Pancreas (tissue), 10 donors: ENCODE measurements at regions not wholly inside any gene's neighbourhood (a gene's known extent, or its start where the extent isn't known, plus 50 kb on each side); places are given as distances from the start of the nearest gene placed in this dataset.

Experiments used
- ATAC-seq, 4 donors: fragments of 200-7000 bp; cut with Tn5 transposase; one replicate each; pipeline versions ENCODE4 v1.8.0 to v1.9.1; 2020; ENCODE audit warnings: mild to moderate bottlenecking in 4 of 4, moderate library complexity in 4 of 4
- DNase-seq, 6 donors: peaks; one replicate each; pipeline ENCODE4 v3.0.0-alpha.2; 2020
- FAIRE-seq: peaks from 2 replicates; lab custom pipeline; 2012; peaks lifted over from hg19 to GRCh38; lab: Jason Lieb, UNC
- H3K27ac ChIP-seq, 4 donors: fragments of 200-600 bp; sonication (generic); 1 replicate in 3 of 4; 2 replicates in 1 of 4; pipeline versions ENCODE4 v1.5.0 to v1.8.0; 2020
- H3K27me3 ChIP-seq, 4 donors: fragments of 200-600 bp; one replicate each; pipeline ENCODE4 v1.8.0; 2021
- H3K36me3 ChIP-seq, 3 donors: fragments of 200-600 bp; sonication (generic) in 1 of 3; one replicate each; pipeline versions ENCODE4 v1.5.0 to v1.8.0; 2020 to 2021
- H3K4me1 ChIP-seq, 3 donors: fragments of 200-600 bp; one replicate each; pipeline ENCODE4 v1.8.0; 2021
- H3K4me3 ChIP-seq, 4 donors: fragments of 200-600 bp; sonication (generic) in 2 of 4; one replicate each; pipeline versions ENCODE4 v1.5.0 to v1.8.0; 2020 to 2021
- H3K9me3 ChIP-seq, 4 donors: fragments of 200-600 bp; one replicate each; pipeline ENCODE4 v1.8.0; 2021
- WGBS, 2 donors: extraction: QIAGEN DNeasy Blood & Tissue Kit; methylation state at CpG; one replicate each; pipeline ENCODE4 v1.1.7; 2013; 5-methylcytosine and 5-hydroxymethylcytosine counted together
- intact Hi-C, 3 donors: fragments of 100-400 bp; cut with DNase I; formaldehyde crosslinking; loops; one replicate each; pipeline versions ENCODE4 v1.11.1 to v1.14.2; 2022
- TF ChIP-seq, protein P1 (sequence below), 4 donors: fragments of 200-600 bp; sonication (generic) in 3 of 4; IDR thresholded peaks; one replicate each; pipeline versions ENCODE4 v1.5.0 to v1.8.0; 2021; ENCODE audit warnings: antibody characterized with exemption in 4 of 4
- donor health status: healthy with polysubstance abuse.
- donor health status: DM: no; HTN: no; CAD: no; lungs with moderate emphysema.
- donor health status: DM: no; HTN: no; CAD: no.
- donor health status: control.
- donor health status: control.
- donor health status: Bipolar disorder and iron deficiency.
- donor health status: DM: yes; HTN: yes; CAD: no.
- donor health status: DM: no; HTN: no; CAD: no.
- donor health status: DM: no; HTN: no; CAD: no.
- donor health status: DM: yes; HTN: yes; CAD: no.

DNA sequence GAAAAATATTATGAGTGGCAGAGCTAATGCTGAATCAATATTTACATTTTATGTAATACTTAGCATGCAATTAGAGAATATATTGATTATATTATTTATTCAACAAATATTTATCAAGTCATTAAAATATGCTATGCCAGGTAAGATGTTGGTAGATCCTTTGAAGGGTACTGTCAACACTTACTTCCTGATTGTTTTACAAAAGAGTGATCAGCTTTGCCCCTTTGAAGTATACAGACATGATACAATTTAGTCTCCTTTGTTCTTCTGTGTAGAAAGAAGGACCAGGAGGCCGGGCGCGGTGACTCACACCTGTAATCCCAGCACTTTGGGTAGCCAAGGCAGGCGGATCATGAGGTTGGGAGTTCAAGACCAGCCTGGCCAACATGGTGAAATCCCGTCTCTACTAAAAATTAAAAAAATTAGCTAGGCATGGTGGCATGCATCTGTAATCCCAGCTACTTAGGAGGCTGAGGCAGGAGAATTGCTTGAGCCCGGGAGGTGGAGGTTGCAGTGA, 73.9 kb upstream of the IFNG-AS1 start:
- no peak for DNase-seq
- no peak overlapping the region for H3K4me3 ChIP-seq
- ATAC-seq, result no peak
- H3K9me3 ChIP-seq, result no peaks in the 10 kb centered on the region
- H3K36me3 ChIP-seq, result no peaks in the 10 kb centered on the region
- peaks cover 0 to 2% (median 0%) of the 10 kb centered on the region in 3 donors for H3K4me1 ChIP-seq
- H3K27ac ChIP-seq, result no peak overlapping the region
- no peak for FAIRE-seq
- intact Hi-C loops, result no loop called here
- no peaks in the 10 kb centered on the region for H3K27me3 ChIP-seq
- 77 to 80% methylated on average over 6 of the region's 6 CpGs for WGBS, 2 donors
- TF ChIP-seq, protein P1, sequence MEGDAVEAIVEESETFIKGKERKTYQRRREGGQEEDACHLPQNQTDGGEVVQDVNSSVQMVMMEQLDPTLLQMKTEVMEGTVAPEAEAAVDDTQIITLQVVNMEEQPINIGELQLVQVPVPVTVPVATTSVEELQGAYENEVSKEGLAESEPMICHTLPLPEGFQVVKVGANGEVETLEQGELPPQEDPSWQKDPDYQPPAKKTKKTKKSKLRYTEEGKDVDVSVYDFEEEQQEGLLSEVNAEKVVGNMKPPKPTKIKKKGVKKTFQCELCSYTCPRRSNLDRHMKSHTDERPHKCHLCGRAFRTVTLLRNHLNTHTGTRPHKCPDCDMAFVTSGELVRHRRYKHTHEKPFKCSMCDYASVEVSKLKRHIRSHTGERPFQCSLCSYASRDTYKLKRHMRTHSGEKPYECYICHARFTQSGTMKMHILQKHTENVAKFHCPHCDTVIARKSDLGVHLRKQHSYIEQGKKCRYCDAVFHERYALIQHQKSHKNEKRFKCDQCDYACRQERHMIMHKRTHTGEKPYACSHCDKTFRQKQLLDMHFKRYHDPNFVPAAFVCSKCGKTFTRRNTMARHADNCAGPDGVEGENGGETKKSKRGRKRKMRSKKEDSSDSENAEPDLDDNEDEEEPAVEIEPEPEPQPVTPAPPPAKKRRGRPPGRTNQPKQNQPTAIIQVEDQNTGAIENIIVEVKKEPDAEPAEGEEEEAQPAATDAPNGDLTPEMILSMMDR (IDR thresholded peaks at IDR 0.05), result no peak

DNA sequence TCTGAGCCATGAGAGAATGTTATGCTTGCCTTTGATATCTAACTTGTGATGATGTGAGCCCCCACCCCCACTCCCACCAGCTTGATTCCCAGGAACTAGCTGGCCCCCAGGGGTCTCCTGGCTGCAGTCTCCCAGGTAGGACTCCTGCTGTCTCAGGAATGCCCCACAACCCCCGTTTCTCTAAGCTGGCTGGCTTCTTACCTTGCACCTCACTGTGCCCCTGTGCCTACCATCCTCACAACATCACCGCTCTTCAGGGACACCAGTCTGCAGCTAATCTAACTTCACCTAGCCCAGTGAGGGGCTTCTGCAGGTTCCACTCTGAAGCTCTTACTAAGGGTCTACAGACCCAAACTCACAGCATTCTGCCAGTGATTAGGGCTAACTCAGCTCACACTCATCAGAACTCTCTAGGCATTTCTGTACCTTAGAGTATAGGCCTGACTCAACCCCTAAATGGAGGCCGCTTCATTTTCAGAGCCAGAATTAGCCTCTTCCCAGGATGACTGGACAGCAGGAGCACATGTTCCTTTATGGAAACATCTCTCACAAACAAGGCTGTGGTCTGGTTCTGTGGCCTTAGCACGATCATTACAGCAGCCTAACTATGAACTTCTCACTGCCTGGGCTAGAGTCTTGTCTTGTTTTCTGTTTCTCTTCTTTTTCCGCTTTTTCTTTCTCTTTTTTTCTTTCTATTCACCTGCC, 72.8 kb upstream of the IFNG-AS1 start:
- Histone ChIP-seq H3K36me3 (no peaks in the 10 kb centered on the region), H3K27me3 (no peaks in the 10 kb centered on the region), H3K4me1 (peaks cover 0 to 8% (median 0%) of the 10 kb centered on the region in 3 donors), H3K9me3 (no peaks in the 10 kb centered on the region), H3K27ac (no peak overlapping the region), H3K4me3 (no peak overlapping the region)
- DNase-seq, result no peak
- WGBS, 2 donors, result 90 to 96% methylated on average over 5 of the region's 5 CpGs
- intact Hi-C loops, result no loop called here
- FAIRE-seq, result no peak
- no peak for ATAC-seq
- TF ChIP-seq, protein P1 (IDR thresholded peaks at IDR 0.05), result no peak

DNA sequence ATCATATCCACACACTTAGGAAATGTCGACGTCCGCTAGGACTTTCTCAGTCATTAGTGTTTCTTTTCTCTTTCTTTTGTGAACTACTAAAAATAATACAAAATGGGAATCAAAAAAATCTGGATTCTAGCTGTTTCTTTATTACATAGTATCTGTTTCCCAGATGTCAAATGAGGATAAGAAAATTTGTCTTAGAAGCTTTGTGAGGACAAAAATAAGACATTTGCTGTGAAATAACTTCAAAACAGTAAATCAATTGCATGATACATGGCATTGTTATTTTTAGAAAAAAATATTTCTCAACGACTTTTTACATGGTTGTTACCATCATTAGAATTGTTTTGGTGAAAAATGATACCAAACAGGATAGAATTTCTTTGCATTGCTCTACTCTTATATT, 71.4 kb upstream of the IFNG-AS1 start:
- no peaks in the 10 kb centered on the region for H3K9me3 ChIP-seq
- H3K4me1 ChIP-seq, result peaks cover 0 to 8% (median 0%) of the 10 kb centered on the region in 3 donors
- FAIRE-seq (peak; percentile 9), DNase-seq (no peak), ATAC-seq (no peak)
- 66 to 68% methylated on average over 4 of the region's 4 CpGs for WGBS, 2 donors
- H3K4me3 ChIP-seq, result no peak overlapping the region
- TF ChIP-seq, protein P1 (IDR thresholded peaks at IDR 0.05), result no peak
- intact Hi-C loops, result no loop called here
- no peaks in the 10 kb centered on the region for H3K27me3 ChIP-seq
- no peak overlapping the region for H3K27ac ChIP-seq
- no peaks in the 10 kb centered on the region for H3K36me3 ChIP-seq

DNA sequence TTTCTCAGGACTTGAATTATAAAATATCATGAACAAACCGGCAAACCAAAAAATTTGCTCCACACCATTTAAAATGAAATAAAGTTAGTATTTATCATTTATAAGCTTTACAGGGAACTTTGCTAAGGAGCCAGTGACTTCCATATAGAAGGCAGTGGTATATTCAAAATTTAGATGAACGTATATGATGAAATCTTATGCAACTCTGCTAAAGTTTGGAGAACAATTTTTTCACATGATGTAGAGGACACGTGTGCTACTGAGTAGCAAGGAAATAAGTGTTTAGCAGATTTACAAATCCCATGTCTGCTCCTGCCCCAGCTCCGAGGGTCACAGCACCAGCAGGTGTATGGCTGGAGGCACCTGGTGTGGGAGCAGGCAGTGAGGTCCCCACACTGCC, 70.8 kb upstream of the IFNG-AS1 start:
- H3K27ac ChIP-seq, result no peak overlapping the region
- H3K4me1 ChIP-seq, result peaks cover 0 to 8% (median 0%) of the 10 kb centered on the region in 3 donors
- 91 to 94% methylated on average over 4 of the region's 4 CpGs for WGBS, 2 donors
- no peak for ATAC-seq
- H3K36me3 ChIP-seq, result no peaks in the 10 kb centered on the region
- DNase-seq, result no peak
- H3K4me3 ChIP-seq, result no peak overlapping the region
- no peak for FAIRE-seq
- intact Hi-C loops, result no loop called here
- H3K27me3 ChIP-seq, result no peaks in the 10 kb centered on the region
- H3K9me3 ChIP-seq, result no peaks in the 10 kb centered on the region
- TF ChIP-seq, protein P1 (IDR thresholded peaks at IDR 0.05), result no peak

DNA sequence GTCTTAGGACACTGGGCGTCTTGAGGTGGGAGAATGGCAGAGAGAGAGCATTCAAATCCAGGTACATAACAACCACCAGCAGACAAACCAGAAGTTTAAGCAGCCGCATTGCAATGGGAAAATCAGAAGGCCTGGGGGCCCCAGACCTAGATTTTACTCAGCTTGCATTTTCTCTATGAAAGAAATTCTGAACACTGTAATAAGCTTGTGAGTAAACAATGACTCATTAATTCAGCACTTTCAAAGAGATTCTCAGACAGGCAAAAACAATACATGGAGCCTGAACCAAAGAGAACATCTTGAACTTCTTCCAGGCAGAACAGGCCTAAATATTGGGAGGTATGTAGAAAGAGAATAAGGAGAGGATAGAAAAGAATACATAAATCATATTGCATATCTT, 69.8 kb upstream of the IFNG-AS1 start:
- 95 to 98% methylated on average over 2 of the region's 2 CpGs for WGBS, 2 donors
- TF ChIP-seq, protein P1 (IDR thresholded peaks at IDR 0.05), result no peak
- intact Hi-C loops, result no loop called here

More for the DNA sequence above, 69.8 kb upstream of the IFNG-AS1 start:
- H3K4me1 ChIP-seq, result peaks cover 0 to 8% (median 0%) of the 10 kb centered on the region in 3 donors
- H3K9me3 ChIP-seq, result no peaks in the 10 kb centered on the region
- no peak overlapping the region for H3K4me3 ChIP-seq
- peak in 2 of 4 donors; percentile 14 to 35 for ATAC-seq
- no peak for DNase-seq
- FAIRE-seq, result no peak
- no peaks in the 10 kb centered on the region for H3K27me3 ChIP-seq
- no peaks in the 10 kb centered on the region for H3K36me3 ChIP-seq
- H3K27ac ChIP-seq, result no peak overlapping the region
